ENCODE measurements at regions not wholly inside any gene's neighbourhood (a gene's known extent, or its start where the extent isn't known, plus 50 kb on each side); places are given as distances from the start of the nearest gene placed in this dataset.
"Not testable (repeated sequence)": the region's sequence is repeated elsewhere in the genome, so short reads cannot be mapped to it uniquely, and the experiment has no call there.

DNA sequence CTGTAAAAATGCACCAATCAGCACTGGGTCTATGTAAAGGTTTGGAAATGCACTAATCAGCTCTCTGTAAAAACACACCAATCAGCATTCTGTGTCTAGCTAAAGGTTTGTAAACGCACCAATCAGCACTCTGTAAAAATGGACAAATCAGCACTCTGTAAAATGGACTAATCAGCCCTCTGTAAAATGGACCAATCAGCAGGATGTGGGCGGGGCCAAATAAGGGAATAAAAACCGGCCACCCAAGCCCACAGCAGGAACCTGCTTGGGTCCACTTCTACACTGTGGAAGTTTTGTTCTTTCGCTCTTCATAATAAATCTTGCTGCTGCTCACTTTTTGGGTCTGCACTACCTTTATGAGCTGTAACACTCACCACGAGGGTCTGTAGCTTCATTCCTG lies 101.0 kb downstream of the SMC2 start:
- not testable (repeated sequence) for FAIRE-seq; DNase-seq (ENCODE audit: low spot score in 2 of 2)

DNA sequence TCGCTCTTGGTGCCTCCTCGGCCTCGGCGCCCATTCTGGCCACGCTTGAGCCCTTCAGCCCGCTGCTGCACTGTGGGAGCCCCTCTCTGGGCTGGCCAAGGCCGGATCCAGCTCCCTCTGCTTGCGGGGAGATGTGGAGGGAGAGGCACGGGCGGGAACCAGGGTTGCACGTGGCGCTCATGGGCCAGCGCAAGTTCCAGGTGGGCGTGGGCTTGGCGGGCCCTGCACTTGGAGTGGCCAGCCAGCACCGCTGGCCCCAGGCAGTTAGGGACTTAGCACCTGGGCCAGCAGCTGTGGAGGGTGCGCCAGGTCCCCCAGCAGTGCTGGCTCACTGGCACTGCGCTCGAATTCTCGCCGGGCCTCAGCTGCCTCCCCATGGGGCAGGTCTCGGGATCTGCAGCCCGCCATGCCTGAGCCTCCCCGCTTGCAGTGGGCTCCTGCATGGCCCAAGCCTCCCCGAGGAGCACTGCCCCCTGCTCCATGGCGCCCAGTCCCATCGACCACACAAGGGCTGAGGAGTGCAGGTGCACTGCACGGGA lies 106.4 kb downstream of the SMC2 start:
- DNase-seq (ENCODE audit: low spot score in 2 of 2) (no peak), FAIRE-seq (no peak)

DNA sequence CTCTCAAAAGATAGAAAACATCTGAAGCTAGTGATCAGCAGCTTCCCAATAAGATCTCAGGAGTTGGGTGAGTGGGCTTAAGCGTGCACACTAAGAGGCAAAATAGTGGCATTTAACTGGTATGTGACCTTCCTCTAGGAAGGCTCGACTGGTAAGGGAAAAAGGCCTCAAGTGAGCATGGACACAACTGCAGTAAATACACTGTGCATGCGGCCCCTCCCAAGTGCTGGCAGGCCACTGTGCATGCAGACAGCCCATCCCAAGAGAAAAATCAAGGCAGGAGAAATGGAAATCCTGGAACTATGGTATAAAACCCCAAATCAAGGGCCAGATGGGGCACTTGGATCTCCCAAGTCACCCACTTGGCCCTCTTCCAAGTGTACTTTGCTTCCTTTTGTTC lies 112.7 kb downstream of the SMC2 start:
- no peak for DNase-seq (ENCODE audit: low spot score in 2 of 2)
- no peak for FAIRE-seq

DNA sequence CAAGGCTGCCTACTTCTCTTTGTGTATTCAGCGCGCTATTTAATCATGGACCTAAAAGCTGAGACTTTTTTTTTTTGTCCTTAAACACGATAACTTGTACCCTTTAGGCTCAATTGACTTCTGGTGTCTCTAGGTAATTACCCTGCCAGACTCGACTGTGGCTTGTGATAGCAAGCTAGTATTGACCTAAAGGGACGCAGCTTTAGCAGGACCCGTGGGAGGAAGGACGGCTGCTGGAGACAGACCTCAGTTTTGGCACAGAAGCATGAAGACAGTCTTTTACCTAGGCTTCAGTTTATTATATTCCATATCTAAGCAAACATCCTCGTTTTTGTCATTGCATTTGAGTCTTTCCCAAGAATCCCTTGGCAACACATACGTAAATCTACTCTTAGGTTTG lies 115.3 kb downstream of the SMC2 start:
- DNase-seq (ENCODE audit: low spot score in 2 of 2) (no peak), FAIRE-seq (no peak)

DNA sequence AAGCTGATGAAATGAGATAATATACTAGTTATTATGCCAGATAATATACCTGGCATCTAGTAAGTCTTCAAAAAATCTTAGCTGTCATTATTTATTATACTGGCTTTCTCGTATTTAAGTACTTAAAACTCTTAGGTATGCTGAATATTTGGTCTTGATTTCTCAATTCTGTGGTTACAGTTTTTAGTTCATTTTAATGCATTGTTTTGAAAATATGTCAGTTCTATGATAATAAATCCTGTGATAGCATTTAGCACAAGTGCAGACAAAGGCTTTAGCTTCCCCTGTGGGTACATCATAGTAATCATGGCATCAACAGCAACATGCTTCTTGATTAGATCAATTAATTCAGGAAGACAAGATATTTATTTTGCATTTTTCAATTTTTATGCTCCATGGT lies 133.0 kb downstream of the SMC2 start:
- no peak for FAIRE-seq
- DNase-seq (ENCODE audit: low spot score in 2 of 2), result no peak

DNA sequence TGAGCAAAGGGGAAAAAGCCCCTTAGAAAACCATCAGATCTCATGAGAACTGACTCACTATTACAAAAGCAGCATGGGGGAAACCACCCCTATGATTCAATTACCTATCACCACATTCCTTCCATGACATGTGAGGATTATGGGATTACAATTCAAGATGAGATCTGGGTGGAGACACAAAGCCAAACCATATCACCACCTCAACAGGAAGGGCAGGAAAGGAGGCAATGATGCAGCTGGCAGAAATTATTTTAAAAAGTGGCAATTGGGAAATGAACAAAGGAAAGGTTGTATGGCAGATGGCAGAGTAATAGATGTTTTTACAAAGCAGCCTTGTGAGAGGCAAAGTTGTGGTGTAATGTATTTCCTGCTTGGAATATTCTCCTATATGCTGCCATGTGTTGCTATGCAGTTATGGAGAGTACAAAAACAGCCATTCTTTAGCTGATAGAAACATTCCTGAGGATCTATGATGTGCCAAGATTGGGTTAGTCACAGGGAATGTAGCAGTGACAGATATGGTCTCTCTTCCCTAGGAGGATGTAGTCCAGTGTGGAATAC lies 138.8 kb downstream of the SMC2 start:
- no peak for DNase-seq (ENCODE audit: low spot score in 2 of 2)
- FAIRE-seq, result no peak

DNA sequence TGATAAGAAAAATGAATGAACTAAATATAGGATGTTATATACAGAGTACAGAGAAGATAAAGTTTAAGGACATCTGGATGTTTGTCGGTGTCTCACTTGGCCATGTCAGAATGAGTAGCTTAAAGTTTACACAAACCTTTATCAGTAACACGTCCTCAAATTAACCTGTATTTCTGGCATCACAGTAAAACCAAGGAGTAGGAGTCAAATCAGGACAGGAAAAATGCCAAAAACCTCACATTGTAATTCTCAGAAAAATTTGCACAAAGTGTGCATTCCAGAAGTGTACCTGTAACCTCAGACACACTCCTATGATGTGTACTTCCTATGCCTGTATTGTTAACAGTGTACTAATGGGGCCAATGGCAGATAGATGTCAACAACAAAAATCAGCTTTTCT lies 139.3 kb downstream of the SMC2 start:
- FAIRE-seq, result no peak
- DNase-seq (ENCODE audit: low spot score in 2 of 2), result no peak

DNA sequence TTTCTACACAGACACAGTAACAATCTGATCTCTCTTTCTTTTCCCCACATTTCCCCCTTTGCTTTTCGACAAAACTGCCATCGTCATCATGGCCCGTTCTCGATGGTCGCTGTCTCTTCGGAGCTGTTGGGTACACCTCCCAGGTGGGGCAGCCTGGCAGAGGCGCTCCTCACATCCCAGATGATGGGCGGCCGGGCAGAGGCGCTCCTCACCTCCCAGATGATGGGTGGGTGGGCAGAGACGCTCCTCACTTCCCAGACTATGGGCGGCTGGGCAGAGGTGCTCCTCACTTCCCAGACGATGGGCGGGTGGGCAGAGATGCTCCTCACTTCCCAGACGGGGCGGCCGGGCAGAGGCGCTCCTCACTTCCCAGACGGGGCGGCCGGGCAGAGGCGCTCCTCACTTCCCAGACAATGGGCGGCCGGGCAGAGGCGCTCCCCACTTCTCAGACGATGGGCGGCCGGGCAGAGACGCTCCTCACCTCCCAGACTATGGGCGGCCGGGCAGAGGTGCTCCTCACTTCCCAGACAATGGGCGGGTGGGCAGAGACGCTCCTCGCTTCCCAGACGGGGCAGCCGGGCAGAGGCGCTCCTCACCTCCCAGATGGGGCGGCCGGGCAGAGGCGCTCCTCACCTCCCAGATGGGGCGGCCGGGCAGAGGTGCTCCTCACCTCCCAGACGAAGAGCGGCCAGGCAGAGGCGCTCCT lies 140.7 kb downstream of the SMC2 start:
- not testable (repeated sequence) for DNase-seq (ENCODE audit: low spot score in 2 of 2); FAIRE-seq

DNA sequence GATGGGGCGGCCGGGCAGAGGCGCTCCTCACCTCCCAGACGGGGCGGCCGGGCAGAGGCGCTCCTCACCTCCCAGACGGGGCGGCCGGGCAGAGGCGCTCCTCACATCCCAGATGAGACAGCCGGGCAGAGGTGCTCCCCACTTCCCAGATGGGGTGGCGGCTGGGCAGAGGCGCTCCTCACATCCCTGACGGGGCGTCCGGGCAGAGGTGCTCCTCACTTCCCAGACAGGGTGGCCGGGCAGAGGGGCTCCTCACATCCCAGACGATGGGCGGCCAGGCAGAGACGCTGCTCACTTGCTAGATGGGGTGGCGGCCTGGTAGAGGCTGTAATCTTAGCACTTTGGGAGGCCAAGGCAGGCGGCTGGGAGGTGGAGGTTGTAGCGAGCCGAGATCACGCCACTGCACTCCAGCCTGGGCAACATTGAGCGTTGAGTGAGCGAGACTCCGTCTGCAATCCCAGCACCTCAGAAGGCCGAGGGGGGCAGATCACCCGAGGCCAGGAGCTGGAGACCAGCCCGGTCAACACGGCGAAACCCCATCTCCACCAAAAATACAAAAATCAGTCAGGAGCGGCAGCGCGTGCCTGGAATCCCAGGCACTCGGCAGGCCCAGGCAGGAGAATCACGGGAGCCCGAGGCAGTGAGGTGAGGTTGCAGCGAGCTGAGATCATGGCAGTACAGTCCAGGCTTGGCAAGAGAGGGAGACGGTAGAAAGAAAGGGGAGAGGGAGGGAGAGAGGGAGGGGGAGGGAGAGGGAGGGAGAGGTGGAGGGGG lies 141.4 kb downstream of the SMC2 start:
- not testable (repeated sequence) for FAIRE-seq; DNase-seq (ENCODE audit: low spot score in 2 of 2)

DNA sequence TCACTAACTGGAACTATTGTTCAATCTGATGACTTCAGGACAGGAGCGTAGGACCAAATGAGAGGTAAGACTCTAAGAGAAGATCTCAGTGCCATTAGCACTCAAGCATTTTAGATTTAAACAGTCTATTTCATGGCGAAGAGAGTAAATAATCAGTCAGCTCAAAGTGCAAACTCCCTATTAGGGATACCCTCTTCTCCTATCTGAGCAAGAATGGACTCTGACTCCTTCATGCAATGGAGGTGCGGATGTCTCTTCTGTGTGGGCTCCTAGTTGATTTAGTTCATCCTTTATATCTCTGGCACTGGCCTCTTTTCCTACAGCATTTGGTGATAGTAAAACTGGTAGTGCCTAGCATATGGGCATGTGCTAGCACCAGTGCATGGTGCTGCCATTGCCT lies 144.6 kb downstream of the SMC2 start:
- no peak for FAIRE-seq
- DNase-seq (ENCODE audit: low spot score in 2 of 2), result no peak

DNA sequence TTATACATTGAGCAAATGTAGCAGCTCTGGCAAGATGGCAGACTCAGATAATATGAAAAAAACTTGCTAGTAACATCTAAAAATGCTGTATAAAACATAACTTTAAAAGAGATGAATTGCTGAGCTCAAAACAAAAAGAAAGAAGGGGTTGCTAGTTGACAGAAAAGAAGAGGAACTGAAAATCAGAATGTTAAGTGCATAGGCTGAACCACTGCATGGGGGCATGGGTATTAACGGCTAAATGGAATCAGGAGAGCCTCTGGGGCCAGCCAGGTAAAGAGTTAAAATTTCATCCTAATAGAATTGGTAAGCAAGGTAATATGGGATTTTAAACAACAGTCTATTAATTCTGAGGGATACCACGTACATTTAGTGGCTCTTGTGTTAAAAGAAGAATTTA lies 146.8 kb downstream of the SMC2 start:
- DNase-seq (ENCODE audit: low spot score in 2 of 2), result no peak
- FAIRE-seq, result no peak

DNA sequence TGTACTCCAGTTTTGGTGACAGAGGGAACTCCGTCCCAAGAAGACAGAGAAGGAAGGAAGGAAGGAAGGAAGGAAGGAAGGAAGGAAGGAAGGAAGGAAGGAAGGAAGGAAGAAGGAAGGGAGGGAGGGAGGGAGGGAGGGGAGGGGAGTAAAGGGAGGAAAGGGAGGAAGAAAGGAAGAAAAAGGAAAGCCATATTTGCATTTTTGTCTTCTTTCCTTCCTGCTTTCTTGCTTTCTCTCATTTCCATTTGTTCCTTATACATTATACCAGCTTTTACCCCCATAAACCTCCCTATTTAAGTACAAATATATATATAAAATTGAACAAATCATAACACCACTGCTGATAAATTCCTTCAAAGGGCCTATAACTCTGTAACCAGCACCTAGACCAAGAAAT lies 151.8 kb downstream of the SMC2 start:
- no peak for DNase-seq (ENCODE audit: low spot score in 2 of 2)
- no peak for FAIRE-seq

DNA sequence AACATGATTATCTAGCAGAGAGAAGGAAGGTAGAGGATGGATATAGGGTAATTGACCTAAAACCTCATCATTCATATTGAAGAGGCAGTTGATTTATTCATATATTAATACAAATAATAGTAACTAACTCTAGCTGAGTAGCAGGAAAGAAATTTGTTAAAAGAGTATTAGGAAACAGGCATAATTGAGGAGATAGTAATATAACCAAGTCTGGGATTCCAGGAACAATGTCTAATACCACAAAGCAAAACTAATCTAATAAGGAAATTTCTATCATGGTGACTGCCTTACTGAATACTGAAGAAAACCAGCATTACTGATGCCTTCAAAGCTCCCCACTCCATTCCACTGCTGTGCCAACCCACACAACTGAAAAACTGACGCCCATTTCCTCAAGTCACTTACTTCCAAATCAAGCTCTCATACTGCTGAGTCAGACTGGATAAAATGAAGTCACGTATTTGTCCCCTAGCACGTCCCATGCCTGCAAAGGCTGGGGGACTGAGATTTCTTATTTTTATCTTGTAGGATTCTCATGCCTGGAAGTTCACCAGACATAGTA lies 153.9 kb downstream of the SMC2 start:
- no peak for DNase-seq (ENCODE audit: low spot score in 2 of 2)
- no peak for FAIRE-seq

DNA sequence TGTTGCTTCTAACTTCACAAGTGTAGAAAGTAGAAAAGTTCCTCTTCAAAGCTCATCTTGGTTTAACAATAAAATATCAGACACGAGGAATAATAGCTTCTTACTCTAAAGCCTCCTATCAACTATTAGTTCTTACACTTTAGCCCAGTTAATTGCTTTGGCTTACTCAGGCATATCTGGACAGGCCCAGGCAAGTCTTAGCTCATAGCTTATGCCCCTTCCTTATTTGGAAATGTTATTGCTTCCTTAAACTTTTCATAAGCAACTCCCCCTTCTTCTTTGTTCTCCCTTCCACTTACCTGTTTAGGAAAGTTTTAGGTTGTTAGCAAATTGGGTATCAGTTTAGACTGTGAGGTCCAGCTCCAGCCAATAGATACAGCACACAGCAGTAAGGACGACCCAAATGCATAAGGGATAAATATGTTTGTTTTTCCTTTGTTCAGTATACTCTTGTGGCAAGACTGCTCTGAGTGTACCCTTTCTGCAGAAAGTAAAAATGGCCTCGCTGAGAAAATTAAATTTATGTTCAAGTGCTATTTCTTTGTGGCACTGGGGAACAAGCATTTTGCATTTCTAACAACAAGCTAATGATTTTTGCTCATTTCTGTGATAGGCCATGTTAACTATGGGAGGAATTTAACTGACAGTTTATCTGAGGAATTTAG lies 162.1 kb downstream of the SMC2 start:
- FAIRE-seq (no peak), DNase-seq (ENCODE audit: low spot score in 2 of 2) (no peak)

DNA sequence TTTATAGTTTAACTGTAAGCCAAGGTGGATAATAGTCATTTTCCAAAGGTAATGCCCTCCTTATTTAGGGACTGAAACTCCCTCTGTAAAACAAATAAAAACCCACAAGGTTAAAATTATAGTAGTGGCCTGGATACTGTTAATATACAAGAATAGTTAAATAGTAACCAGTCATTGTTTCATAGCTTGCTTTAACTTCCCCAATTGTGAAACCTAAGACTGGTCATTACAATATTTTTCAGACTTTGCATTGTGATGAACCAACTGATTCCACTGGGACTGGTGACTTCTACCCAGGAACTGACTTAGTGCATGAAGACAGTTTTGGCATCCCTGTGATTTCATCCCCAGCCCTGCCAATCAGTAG lies 162.6 kb downstream of the SMC2 start:
- FAIRE-seq (no peak), DNase-seq (ENCODE audit: low spot score in 2 of 2) (no peak)

DNA sequence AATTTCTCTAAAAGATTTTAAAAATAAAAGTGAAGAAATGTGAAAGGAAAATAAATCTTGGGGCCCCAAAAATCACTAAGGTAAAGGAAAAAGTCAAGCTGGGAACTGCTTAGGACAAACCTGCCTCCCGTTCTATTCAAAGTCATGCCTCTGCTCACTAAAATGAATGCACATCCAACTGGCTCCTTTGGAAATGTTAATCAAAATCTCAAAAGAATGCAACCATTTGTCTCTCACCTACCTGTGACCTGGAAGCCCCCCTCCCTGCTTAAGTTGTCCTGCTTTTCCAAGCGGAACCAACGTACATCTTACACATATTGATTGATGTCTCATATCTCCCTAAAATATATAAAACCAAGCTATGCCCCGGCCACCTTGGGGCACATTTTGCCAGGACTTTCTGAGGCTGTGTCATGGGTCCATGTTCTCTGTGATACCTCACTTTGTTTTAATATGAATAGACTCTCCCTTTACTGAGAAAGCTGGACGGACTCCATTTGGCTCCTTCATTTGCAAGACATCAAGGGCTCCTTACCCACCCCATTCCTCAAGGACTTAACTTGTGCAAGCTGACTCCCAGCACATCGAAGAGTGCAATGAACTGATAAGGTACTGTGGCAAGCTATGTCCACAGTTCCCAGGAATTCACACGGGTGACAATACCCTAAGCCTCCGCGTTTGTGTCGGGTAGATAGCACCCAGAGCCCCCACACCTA lies 164.3 kb downstream of the SMC2 start:
- no peak for DNase-seq (ENCODE audit: low spot score in 2 of 2)
- no peak for FAIRE-seq

DNA sequence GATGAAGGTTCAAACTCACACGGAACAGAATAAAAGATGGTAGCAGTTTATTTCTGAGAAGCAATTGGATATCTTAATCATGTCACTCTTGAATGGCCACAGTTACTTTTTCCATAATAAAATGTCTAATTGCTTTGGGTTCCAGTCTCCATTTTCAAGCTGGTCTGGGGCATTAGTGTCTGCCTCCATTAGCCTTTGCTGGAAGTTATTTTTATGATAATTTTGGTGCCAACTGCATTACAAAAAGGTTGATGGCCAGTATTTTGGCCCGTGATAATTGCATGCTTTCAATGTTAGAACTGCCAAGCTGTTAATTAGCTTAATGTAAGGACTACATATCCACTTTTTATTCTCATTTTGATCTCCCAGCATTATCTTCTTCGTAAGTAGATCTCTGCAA lies 165.9 kb downstream of the SMC2 start:
- FAIRE-seq, result no peak
- no peak for DNase-seq (ENCODE audit: low spot score in 2 of 2)

DNA sequence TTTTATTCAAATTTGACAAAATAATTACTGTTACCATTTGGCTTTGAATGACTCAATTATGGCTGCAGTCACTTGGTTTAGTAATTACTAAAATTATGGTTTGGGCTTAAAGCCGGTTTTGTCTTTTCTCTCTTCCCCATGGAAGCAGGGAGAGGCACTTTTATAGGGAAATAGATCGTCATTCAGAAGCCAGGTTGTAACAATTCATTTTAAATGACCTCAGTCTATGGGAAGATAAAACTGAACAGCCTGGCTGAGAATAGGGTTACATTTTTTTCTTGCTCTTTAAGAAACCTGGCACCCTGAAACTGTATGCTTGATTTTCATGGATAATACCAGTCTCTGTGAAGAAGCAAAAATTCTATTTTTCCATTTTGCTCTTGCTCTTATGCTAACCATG lies 169.8 kb downstream of the SMC2 start:
- DNase-seq (ENCODE audit: low spot score in 2 of 2) (no peak), FAIRE-seq (no peak)

DNA sequence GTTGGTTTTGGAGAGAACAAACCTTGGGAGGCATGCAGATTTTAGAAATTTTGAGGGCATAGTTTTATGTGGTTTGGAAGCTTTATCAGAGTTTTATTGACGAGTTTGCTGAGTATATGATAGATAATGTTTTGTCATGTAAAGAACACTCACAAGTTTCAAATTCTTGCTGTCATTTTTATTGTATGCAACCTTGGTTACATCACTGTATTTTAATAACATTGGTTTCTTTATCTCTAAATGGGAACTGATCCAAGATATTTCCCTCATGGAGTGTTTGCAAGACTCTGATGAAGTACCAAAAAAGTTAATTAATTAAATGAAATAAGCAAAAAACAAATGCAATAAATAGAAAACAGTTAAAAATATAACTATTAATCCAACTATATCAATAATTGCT lies 170.3 kb downstream of the SMC2 start:
- DNase-seq (ENCODE audit: low spot score in 2 of 2) (no peak), FAIRE-seq (peak; percentile 28)

DNA sequence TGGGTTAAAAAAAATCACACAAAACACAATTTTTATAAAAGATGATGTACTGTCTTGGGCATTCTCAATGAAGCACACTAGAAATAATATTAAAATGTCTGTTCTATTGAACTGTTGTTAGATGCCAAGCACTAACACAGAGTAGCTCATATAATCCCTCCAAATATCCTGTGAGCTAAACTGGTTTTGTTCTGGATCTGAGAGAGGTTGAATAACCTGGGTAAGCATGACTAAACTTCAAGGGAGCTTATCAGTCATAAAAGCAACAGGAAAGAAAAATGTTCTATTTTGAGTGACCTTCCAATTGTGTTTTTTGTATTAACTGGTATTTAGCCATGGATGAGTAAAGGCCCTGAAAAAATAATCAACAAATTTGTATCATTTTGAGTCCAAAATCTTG lies 175.3 kb downstream of the SMC2 start:
- DNase-seq (ENCODE audit: low spot score in 2 of 2) (no peak), FAIRE-seq (no peak)

Measured in frontal cortex (tissue), 3 donors.